Erythroblast (primary cell): ENCODE measurements at regions not wholly inside any gene's neighbourhood (a gene's known extent, or its start where the extent isn't known, plus 50 kb on each side); places are given as distances from the start of the nearest gene placed in this dataset.

Source experiments
- GATA1 ChIP-seq: IDR thresholded peaks from 2 replicates; pipeline ENCODE4 v1.6.1; 2011; ENCODE audit warnings: low read depth, mild to moderate bottlenecking, control low read depth, low read length, moderate library complexity
- POLR2A ChIP-seq: IDR thresholded peaks from 2 replicates; pipeline ENCODE4 v1.6.1; 2011; ENCODE audit warnings: mild to moderate bottlenecking, low read length

DNA sequence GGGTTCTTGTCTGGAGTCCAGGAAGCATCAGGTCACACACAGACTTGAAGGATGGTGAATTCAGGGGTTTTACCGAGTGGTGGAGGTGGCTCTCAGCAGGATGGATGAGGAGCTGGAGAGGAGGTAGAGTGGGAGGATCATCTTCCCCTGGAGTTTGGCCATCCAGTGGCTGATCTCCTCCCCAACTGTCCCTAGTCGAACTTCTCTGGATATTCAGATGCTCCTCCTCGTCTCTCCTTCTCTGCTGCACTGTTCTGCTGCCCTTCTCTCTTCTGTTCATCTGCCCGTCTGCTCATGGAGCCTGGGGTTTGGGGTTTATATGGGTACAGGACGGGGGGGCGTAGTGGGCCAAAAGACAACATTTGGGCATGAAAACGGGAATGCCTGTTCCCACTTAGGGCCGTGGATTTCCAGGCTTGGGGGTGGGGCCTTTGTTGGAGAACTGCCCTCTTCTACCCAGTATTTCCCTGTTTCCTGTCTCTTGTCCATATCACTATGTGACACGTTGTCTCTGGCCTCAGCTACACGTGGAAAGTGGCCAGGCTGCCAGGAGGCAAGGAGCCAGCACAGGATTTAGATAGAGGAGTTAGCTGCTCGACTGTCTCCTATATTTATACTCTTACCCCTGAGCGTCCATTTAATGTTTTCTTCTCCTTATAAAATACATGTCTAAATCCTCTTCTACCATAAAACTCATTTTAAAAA is 76.7 kb downstream of the SIPA1L2 start:
- TF ChIP-seq POLR2A (no peak), GATA1 (no peak)
